ENCODE measurements at regions not wholly inside any gene's neighbourhood (a gene's known extent, or its start where the extent isn't known, plus 50 kb on each side); places are given as distances from the start of the nearest gene placed in this dataset.

DNA sequence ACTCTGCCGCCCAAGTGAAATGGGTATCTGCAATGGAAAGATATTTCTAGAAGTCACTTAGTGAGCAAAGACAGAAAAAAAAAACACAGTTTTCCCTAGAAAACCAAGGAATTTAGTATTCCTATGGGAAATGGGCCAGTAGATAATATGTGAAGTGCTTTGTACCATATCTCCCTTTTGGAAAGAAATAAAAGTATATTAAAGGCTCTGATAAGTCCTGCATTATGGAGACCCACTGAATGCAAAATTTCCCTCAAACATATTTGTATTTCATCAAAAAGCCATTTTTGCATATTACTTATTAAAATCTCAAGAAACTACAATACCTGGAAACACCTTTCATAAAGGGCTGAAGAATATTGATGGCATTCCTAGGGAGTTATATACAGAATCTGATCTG is 51.6 kb upstream of the DYNLRB2 start:
- DNase-seq: no peak

DNA sequence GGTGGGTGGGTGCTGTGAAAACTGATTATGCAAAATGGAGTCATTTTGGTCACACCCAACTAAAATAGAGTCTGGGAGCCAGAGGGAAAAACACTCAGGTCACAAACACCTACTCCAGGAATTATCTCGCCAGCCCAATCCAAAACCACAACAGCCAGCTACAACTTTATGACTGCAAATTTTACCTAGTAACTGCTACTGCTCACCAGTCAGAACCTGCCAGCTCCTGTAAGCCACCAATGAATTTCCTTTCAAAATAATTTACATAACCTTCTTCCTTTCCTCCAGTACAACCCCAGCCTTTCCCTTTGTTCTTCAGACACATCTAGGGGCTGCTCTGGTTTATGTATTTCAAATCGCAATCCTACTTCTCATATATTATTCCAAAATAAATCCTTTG is 52.6 kb upstream of the DYNLRB2 start:
- DNase-seq: no peak

DNA sequence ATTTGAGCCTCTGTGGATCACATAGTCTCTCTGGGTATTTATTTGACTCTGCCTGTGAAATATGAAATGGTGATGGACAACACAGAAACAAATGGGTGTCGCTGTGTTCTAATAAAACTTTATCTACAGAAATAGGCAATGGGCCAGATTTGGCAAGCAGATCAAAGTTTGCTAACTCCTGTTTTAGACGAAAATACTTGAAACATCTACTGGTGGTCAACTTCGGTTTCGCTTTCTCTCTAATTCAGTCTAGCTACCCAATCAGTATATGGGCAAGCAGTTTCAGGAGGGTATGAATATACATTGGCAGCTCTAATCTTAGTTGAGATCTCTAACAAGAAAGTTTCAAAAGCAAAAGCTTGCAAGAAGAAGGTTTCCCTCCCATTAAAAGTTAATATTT is 60.1 kb upstream of the DYNLRB2 start:
- DNase-seq: no peak

DNA sequence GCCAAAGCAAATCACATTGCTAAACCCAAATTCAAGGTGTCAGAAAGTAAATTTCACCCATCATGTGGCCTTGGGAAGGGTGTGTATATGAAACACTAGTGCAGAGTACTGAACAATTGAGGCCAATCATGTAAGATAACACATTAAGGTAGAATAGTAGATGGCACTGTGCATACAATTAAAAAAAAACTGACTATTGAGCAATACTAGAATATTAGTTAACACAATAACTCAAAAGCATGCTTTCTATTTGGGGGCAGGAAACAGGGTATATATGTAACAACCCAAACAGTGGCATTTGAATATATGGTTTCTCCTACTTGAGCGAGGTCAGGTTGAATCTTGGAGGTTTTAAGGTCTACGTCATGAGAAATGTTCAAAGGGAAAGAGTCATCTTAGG is 63.0 kb upstream of the DYNLRB2 start:
- DNase-seq: no peak

DNA sequence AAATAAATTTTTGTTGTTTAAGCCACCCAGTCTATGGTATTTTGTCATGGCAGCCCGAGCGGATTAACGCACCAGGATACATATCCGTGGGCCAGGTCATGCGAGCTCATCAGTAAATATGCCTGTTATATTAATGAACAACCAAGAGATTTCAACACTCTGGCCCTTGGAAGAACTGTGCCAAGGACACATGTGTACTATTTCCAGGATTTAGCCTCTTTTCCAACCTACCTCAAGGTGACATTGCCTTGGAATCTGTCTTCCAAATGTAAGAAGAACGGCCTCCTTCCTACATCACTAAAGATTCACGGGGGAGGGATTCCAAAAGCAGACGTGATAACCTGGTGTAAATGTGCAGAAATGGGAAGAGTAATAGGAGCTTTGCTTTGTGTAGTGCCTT is 72.8 kb upstream of the DYNLRB2 start:
- DNase-seq: no peak

DNA sequence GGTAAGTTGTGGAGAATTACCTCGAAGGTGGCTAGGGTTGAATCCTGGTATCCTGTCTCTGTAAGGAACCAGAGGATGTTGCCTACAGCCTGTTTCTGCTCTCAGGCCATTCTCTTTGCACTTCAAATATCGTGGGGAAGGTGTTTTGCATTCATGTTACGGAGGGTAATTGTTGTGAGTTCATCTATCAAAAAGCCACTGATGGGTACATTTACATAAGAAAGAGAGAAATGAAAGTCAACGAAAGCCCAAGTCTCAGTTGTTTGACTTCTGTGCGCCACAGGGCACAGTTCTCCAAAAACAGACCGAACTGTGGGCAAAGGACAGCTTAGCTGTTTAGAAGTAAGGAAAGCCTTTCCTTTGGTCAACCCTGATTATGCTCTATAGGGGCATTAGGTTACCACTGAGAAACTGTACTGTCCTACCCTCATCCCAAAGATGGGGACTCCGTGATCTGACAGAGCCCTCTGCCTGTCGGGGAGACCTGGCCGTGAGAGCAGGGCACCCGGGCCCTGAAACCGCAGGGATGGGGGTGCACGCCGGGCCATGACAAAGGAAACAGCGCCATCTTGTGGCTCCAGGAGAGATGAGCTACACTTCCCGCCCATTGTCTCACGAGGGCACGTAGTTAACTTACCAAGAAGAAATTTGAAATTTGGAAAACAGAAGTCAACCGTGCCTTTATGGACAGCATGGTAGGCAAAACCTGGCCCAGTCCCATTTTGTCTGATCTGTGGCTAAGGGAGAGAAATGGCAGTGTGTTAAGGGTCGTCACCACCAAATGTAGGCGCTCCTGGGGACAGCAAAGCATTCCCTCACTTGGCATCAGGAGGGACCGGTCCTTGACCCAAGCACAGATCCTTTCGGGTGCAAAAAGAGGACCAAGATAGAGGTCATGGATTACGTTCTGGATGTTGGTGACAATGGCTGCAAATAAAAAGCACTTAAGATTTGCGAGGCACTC is 74.5 kb upstream of the DYNLRB2 start:
- DNase-seq: peak; percentile 34 to 40

DNA sequence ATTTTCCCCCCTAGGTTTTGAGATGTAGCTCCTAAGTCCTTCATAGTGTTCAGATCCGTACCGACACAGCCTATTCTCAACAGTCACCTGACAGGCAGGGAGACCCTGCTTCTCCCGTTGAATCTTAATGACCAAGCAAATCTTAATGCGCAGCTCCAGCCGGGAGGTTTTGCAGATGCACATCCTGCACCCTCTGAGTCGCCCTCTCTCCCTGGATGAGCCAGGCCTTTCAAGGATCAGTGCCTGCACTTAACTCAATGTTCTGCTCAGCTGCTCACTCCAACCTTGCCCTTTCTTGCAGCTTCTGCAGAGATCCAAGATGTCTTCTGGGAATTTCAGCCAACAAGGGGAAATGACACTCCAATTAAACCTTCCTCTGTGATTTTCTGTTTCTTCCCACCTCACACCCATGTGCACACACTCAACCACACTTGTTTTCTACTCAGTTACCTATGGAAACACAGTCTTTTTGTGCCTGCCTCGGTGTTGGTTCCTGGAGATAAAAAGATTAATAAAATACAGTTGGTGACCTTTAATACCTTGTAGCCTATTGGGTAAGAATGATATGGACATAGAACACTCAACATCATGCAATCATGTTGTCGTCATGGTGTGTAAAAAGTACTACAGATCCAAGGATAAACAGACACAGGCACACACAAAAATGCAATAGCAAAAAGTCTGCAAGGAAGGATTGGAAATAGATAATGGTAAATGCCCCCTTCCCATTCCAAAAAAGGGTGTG is 76.9 kb upstream of the DYNLRB2 start:
- no peak for DNase-seq

DNA sequence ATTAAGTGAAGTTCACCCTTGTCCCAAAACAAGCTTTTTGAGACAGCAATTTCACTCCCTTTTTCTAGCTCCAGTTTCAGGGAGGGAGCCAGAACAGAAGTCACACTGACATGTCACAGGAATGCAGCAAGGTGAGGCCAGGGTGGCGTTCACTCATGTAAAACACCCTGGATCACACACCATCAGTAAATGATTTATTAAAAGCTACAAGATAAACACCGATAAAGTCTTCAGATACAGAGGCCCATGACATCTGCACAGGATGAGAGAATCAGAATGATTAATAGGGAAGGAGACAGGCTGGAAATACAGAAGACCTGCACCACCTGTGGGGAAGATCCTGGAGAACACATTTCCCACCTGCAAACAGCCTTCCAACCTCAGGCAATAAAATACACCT is 77.5 kb upstream of the DYNLRB2 start:
- no peak for DNase-seq

DNA sequence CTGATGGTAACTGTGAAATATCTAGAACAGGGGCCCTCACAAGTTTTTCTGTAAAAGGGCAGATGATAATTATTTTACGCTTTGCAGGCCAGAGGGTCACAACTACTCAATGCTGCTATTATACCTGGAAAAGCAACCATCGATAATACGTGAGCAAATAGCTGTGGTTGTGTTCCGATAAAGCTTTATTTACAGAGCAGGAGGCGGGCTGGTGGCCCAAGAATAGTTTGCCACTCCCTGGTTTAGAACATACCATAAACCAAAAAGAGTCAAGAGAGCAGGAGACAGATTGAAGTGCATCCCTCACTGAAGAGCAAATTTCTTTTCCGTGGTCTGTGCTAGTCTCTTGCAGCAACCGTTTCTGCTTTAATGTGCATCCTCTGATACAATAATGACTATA is 77.9 kb upstream of the DYNLRB2 start:
- DNase-seq: no peak

DNA sequence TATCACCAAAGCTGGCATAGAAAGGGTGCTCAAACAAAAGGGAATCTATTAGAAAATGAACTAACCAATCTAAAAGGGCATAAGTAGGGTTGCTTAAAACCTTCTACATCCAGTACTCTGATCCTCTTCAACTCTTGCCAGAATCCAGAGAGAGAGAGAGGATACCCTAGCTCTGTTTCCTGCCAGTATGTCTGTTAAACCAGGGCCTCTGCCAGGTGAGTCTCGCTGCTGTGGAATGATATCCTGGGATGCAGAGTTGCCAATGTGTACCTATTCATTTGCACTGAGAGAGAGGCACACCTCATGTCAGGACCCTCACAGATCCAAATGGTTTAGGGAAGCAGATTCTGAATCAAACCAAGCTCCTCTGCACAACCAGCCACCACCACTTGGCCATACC is 79.8 kb upstream of the DYNLRB2 start:
- no peak for DNase-seq

DNA sequence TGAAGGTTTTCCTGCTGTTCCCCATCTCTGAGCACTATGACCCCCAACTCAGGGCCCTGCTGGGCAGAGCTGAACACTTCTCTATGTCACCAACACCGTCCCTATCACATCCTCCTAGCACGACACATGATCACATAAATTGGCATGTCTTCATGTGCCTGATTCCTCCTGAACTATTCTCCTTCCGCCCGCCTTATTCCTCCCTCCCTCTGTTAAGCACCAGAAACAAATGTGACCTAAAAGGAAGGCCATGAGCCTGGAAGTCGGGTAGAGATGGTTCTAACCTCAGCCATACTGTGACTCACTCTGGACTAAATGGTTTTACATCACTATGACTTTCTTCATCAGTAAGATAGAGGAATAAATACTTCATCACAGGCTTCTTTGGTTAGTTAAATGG is 80.8 kb upstream of the DYNLRB2 start:
- no peak for DNase-seq

DNA sequence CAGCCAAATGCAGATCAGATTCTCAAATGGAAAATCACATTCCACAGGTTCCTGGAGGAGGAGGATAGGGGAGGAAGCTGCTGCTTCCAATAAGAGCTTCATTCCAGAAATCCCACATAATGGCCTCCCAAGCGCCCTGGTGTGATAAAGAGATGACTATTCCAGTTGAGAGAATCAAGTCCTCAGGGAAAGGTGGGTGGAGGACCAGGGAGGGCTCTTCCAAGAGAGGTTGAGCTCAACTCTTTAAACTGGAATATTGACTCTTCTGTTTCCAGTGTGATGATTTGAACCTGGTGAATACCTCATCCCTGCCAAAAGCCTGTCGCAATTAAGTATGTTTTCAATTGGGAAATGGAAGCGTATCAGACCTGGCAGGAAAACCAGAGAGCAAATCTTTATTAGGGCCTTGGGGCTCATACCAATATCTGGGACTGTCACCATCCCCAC is 81.4 kb upstream of the DYNLRB2 start:
- DNase-seq: no peak

DNA sequence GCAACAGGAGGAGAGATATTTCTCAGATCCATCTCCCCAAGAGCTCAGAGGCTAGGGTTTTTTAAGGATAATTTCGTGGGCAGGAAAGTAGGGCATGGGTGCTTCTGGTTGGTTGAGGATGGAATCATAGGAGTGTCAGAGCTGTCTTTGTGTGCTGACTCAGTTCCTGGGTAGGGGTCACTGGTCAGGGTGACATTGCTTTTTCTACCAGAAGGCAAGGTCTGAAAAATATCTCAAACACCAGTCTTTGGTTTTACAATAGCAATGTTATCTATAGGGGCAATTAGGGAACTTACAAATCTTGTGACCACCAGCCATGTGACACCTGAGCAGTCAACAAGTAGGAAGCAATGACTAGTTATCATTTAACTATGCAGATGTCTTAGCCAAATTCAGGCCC is 82.9 kb upstream of the DYNLRB2 start:
- no peak for DNase-seq

DNA sequence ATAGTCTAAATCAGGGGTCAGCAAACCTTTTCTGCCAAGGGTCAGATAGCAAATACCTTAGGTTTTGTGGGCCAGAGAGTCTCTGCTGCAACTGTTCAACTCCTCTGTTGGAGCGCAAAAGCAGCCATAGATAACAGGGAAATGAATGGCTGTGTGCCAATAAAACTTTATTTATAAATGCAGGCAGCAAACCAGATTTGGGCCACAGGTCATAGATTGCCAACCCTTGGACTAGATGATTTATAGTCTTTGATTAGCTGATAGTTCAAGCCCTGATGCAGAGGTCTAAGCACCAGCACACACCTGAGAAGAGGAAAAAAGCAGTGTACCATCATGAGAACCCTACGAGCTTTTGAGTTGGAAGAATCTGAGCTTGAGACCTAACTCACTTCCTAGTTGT is 86.0 kb upstream of the DYNLRB2 start:
- DNase-seq: no peak

DNA sequence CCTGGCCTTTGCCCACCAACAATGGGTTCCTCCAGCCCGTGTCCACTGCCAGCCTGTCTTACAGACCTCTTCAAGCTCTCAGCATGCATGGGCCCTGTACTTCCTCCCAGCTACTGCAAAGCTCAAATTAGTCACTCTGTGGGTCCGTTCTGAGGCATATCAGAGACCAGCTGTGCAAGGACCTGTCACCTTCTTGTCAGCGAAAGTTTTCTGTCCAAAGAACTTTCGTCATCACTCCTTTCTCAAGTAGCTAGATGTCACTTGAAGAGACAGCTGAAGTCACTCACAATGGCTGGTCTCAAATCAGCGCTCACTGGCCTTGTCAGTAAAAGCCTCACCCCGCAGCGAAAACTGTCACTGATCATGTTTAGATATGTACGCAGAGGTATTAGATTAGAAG is 91.4 kb upstream of the DYNLRB2 start:
- no peak for DNase-seq

DNA sequence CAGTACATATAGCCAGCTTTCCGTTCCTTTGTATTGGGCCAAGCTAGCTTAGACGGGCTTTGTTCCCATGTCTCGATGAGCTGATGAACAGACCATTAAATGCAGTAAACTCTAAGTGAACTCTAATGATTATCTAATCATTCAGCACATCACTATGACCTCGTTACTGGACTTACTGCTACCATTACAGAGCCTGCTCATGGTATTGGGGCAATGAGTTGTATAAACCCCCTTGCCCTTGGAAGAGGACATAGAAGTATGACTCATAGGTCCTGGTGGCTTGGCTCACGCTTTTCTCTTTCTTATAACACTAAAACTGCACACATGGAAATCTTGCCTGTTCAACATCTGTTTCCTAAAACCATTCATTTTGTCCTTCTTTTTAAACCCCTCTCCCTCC is 93.6 kb upstream of the DYNLRB2 start:
- DNase-seq: no peak

DNA sequence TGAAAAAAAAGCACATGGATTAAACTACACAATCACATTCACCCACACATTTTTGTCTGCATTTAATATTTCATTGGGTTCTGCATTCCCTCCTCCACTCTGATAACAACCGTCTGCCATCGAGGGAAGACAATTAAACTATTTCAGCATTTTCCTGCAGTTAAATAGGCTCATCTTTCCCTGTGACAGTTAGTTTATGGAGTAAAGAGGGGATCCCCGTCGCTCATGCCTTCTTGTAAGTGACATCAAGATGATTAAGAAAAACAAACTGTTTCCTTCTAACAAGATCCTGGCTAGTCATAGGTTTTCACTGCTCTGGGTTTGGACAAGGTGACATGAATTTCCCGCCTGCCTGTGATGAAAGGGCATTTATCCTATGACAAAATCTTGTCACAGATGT is 98.0 kb upstream of the DYNLRB2 start:
- no peak for DNase-seq

DNA sequence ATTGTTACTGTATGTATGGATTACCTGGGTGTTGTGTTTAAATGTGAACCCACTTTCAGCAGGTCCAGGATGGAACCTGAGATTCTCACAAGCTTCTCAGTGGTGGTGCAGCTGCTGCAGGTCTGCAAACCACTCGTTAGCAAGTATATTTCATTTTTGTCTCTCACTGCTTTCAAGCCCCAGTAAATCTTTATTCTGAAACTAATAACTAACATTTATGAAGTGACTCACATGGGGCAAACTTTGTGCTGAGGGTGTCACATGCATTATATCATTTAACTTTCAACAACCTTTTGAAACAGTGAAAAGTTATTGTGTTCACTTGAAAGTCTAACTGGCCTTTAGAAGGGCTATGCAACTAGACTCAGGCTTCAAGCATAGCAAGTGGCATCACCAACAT is 98.9 kb upstream of the DYNLRB2 start:
- DNase-seq: no peak

DNA sequence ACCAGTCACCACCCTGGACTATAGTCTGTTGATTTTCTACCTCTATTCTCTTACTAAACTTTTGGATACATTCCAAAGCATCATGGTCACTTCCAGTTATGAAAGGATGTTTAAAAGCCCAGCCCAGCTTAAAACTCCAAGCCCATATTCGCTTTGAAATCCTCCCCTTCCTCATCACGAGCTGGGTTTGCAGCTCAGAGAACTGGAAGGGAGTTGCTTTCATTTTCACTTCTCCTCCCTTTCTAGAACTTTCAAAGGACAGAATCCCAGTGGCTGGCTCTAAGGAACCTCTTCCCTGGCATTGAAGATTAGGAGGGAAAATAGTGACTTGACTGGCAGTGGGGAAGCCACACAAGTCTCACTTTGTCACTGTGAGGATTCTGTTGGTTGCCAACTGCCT is 100.1 kb upstream of the DYNLRB2 start:
- no peak for DNase-seq

DNA sequence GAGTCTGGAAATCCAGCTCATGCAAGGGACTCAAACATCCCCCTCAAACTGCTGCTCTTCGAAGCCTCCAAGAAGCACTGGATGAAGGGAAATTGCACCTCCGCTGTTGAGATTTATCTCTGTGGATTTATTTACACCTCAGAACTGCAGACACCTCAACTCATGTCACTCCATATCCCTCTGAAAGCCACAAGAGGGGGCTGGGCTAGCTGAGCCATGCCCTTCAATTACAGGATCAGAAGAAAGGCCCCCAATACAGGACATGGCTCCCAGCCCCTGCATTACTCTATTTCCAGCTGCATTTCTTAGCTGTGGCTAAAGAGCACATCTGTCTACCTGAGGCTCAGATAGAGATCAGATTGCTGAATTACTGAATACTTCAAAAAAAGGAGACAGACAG is 103.1 kb upstream of the DYNLRB2 start:
- no peak for DNase-seq

DNA sequence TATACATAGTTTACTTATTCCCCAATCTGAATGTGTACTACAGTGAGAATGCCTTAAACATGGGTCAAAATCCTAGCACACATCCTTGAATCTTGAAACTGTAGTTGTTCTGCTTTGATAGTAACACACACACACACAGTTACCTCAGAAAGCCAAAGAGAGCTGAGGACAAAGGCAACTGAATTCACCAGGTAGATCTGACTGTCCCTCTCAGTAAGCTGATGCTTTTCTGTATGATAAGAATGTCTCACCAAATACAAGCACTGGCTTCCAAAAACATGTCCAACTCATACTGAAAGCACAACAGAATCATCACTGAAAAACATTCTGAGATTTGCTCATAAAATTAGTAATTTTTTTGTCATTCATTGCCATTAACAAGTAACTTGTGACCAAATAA is 104.3 kb upstream of the DYNLRB2 start:
- DNase-seq: no peak

DNA sequence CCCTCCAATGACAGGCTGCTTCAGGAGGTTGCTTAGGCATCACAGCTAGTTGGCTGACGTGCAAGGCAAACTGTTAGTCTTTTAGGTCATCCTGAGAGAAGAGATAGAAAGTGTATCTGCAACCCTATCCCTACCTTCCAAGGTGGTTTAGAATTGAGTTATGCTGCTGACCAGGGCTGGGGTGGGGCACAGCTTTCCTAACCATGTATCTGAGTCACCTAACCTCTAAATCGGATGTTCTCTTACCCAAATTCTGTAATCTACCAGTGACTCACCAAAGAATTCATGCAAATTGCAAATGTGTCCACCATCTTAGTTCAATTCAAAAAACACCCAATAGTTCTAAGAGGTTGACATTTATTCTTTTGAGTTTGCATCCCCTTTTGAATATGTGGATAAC is 107.2 kb upstream of the DYNLRB2 start:
- DNase-seq: no peak

DNA sequence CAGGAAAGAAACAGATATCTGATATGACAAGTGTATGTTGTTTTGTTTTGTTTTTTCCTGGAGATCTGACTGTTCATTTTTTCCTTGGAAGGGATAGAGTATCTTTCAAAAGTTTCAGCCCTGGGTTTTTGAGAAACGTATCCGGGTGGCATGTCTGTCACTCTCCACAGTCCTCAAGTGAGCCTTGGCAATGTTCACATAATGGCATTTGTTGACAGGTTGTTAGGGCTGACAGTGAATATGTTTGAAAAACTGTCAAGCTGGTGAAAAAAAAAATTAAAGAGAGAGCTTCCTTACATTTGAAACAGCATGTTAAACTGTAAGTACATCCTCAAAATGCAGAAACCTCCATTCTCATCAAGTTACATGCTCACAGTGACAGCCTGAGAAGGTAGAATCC is 113.0 kb upstream of the DYNLRB2 start:
- DNase-seq: no peak

Data from activated CD4-positive, alpha-beta T cell treated with anti-CD3 and anti-CD28 coated beads, Interleukin-2, amount 50 U/mL, for 4 hours (primary cell).